Gastrocnemius medialis (tissue), 4 donors: ENCODE measurements at regions not wholly inside any gene's neighbourhood (a gene's known extent, or its start where the extent isn't known, plus 50 kb on each side); places are given as distances from the start of the nearest gene placed in this dataset.

Source experiments
- CTCF ChIP-seq, 5 experiments: fragments of 450-650 bp in 3 of 5; fragments of 200-600 bp in 2 of 5; sonication (generic) in 2 of 5; IDR thresholded peaks in 4 of 5; conservative IDR thresholded peaks in 1 of 5; 1 replicate in 4 of 5; 2 replicates in 1 of 5; pipeline ENCODE4 v1.5.1; 2016 to 2019; ENCODE audit warnings: antibody characterized with exemption in 5 of 5, mild to moderate bottlenecking in 3 of 5, moderate library complexity in 3 of 5
- POLR2A ChIP-seq, 2 donors: fragments of 450-650 bp; IDR thresholded peaks; one replicate each; pipeline ENCODE4 v1.6.1; 2017; ENCODE audit warnings: antibody characterized with exemption in 2 of 2, mild to moderate bottlenecking in 2 of 2, moderate library complexity in 2 of 2

GRCh38 chr20:61168605-61169004, 83.5 kb upstream of the CDH4 start:
- no peak for TF ChIP-seq CTCF (IDR thresholded peaks at IDR 0.05 in 4 of 5, conservative IDR thresholded peaks at IDR 0.05 in 1 of 5)
- TF ChIP-seq POLR2A (IDR thresholded peaks at IDR 0.05), result no peak
